ENCODE measurements at regions not wholly inside any gene's neighbourhood (a gene's known extent, or its start where the extent isn't known, plus 50 kb on each side); places are given as distances from the start of the nearest gene placed in this dataset.

DNA sequence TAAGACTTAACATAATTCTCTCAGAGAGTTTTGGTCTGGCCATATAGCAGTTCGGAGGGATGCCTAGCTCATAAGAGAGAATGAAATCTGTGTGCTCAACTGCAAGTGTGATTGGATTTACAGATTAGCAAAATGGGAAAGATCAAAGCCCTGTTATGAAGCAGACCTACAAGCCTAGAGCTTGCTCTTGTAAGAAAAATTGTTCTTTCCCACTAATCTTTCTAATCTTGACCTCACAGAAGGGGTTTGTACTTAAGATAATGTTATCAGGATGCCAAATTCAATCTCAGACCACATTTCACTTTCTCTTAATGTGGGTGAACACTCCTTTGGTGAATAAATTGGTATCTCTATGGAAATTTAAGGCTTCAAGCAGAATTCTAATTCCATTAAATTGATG is 267.2 kb downstream of the RAB38 start:
- no peak for TF ChIP-seq CTCF (IDR thresholded peaks at IDR 0.05)
- no peak for TF ChIP-seq POLR2A (IDR thresholded peaks at IDR 0.05)

Data from lower leg skin (tissue), 3 donors.